OCI-LY7 (cell line): ENCODE measurements at regions not wholly inside any gene's neighbourhood (a gene's known extent, or its start where the extent isn't known, plus 50 kb on each side); places are given as distances from the start of the nearest gene placed in this dataset.

Experiments used
- BruUV-seq: library from RNA; stranded (reverse); fragments of 400-500 nt; replicated peaks from 2 replicates; lab custom pipeline; 2021; lab: Mats Ljungman, UMichigan
- CTCF ChIA-PET: fragments of 300-600 bp; sonication (Branson Sonifier 250); formaldehyde crosslinking; loops from one replicate; lab custom pipeline; 2022; ENCODE audit warnings: antibody characterized with exemption; ENCODE audit not compliant: unreplicated experiment; lab: Charles Lee
- POLR2A ChIA-PET: fragments of 300-600 bp; sonication (Branson Sonifier 250); formaldehyde crosslinking; loops from one replicate; lab custom pipeline; 2022; ENCODE audit warnings: antibody characterized with exemption; lab: Charles Lee
- DNase-seq: peaks from one replicate; pipeline ENCODE4 v3.0.0-alpha.2; 2015; ENCODE audit warnings: low spot score
- H2AFZ ChIP-seq: fragments of 200-600 bp; sonication (generic), shearing (Covaris generic); 2 replicates; pipeline ENCODE4 v1.6.1; 2014; ENCODE audit warnings: mild to moderate bottlenecking, antibody characterized with exemption, low read length, moderate library complexity
- H3K27ac ChIP-seq: fragments of 200-600 bp; sonication (generic); 2 replicates; pipeline ENCODE4 v1.5.1; 2014; ENCODE audit warnings: mixed run types, low read depth, mild to moderate bottlenecking, moderate library complexity, low read length, inconsistent platforms; ENCODE audit not compliant: poor library complexity, severe bottlenecking
- H3K36me3 ChIP-seq: fragments of 200-600 bp; sonication (generic); 2 replicates; pipeline ENCODE4 v1.6.1; 2014; ENCODE audit warnings: mild to moderate bottlenecking, antibody characterized with exemption, low read length, moderate library complexity, mixed read lengths; ENCODE audit not compliant: insufficient read depth
- H3K4me1 ChIP-seq: fragments of 200-600 bp; sonication (generic); 2 replicates; pipeline ENCODE4 v1.5.1; 2014; ENCODE audit warnings: mild to moderate bottlenecking, low read length; ENCODE audit not compliant: insufficient read depth, poor library complexity, severe bottlenecking
- H3K4me2 ChIP-seq: fragments of 200-600 bp; sonication (generic); 2 replicates; pipeline ENCODE4 v1.6.1; 2014; ENCODE audit warnings: mild to moderate bottlenecking, low read length
- H3K4me3 ChIP-seq: fragments of 200-600 bp; sonication (generic); 2 replicates; pipeline ENCODE4 v1.5.1; 2014; ENCODE audit warnings: mild to moderate bottlenecking, low read depth, low read length; ENCODE audit not compliant: poor library complexity, severe bottlenecking
- H3K79me2 ChIP-seq: fragments of 200-600 bp; sonication (generic); 2 replicates; pipeline ENCODE4 v1.6.1; 2016; ENCODE audit warnings: low read depth, mild to moderate bottlenecking, low read length, moderate library complexity, mixed read lengths; ENCODE audit not compliant: insufficient read depth
- H3K9me2 ChIP-seq: fragments of 200-600 bp; sonication (generic); 2 replicates; pipeline ENCODE4 v1.6.1; 2016; ENCODE audit warnings: mild to moderate bottlenecking, low read length, mixed read lengths; ENCODE audit not compliant: insufficient read depth
- H3K9me3 ChIP-seq: fragments of 200-600 bp; sonication (generic); 2 replicates; pipeline ENCODE4 v1.6.1; 2014; ENCODE audit warnings: mild to moderate bottlenecking, mixed run types, low read length, mixed read lengths
- H4K20me1 ChIP-seq: fragments of 200-600 bp; sonication (generic); 2 replicates; pipeline ENCODE4 v1.6.1; 2014; ENCODE audit warnings: mild to moderate bottlenecking, antibody characterized with exemption, low read length, moderate library complexity, mixed read lengths; ENCODE audit not compliant: insufficient read depth
- CTCF ChIP-seq: fragments of 200-600 bp; sonication (generic); conservative IDR thresholded peaks from 2 replicates; pipeline ENCODE4 v1.5.1; 2014; ENCODE audit warnings: mild to moderate bottlenecking, antibody characterized with exemption, low read length, moderate library complexity, mixed read lengths
- EZH2phosphoT487 ChIP-seq: fragments of 200-600 bp; sonication (generic); IDR thresholded peaks from 2 replicates; pipeline ENCODE4 v1.6.1; 2018; ENCODE audit warnings: low read depth, borderline replicate concordance, mild to moderate bottlenecking, mixed run types, antibody characterized with exemption, low read length, moderate library complexity, mixed read lengths
- intact Hi-C: fragments of 100-400 bp; cut with micrococcal nuclease; formaldehyde crosslinking; loops from one replicate; pipeline ENCODE4 v1.10.0; 2022; ENCODE audit not compliant: unreplicated experiment

- no peaks in the 10 kb centered on the region for H3K36me3 ChIP-seq
- H3K4me1 ChIP-seq, result no peaks in the 10 kb centered on the region
- no peak overlapping the region for H2AFZ ChIP-seq
- H4K20me1 ChIP-seq, result no peaks in the 10 kb centered on the region
- no peaks in the 10 kb centered on the region for H3K9me3 ChIP-seq
- ChIA-PET CTCF (no interaction called here), POLR2A (no interaction called here)
- no peaks in the 10 kb centered on the region for H3K79me2 ChIP-seq
- intact Hi-C loops, result no loop called here
- no peak overlapping the region for H3K4me2 ChIP-seq
- no peaks in the 10 kb centered on the region for H3K9me2 ChIP-seq
- DNase-seq, result no peak
- no TSS peak for BruUV-seq
- TF ChIP-seq EZH2phosphoT487, result no peak
- TF ChIP-seq CTCF, result no peak
- H3K4me3 ChIP-seq, result no peak overlapping the region
- H3K27ac ChIP-seq, result no peak overlapping the region
Measured at GRCh38 chr20:24124951-24125650, 136.5 kb upstream of the GGTLC1 start.

GRCh38 chr20:24124003-24124402 is 135.4 kb upstream of the GGTLC1 start:
- Histone ChIP-seq H3K9me3 (no peaks in the 10 kb centered on the region), H2AFZ (no peak overlapping the region), H3K4me1 (no peaks in the 10 kb centered on the region), H4K20me1 (no peaks in the 10 kb centered on the region), H3K36me3 (no peaks in the 10 kb centered on the region), H3K27ac (no peak overlapping the region), H3K79me2 (no peaks in the 10 kb centered on the region), H3K4me2 (no peak overlapping the region), H3K4me3 (no peak overlapping the region), H3K9me2 (no peaks in the 10 kb centered on the region)
- ChIA-PET POLR2A (no interaction called here), CTCF (no interaction called here)
- BruUV-seq, result no TSS peak
- intact Hi-C loops, result no loop called here
- DNase-seq, result no peak
- TF ChIP-seq CTCF (no peak), EZH2phosphoT487 (no peak)

GRCh38 chr20:24118441-24119175 is 130.0 kb upstream of the GGTLC1 start:
- no peaks in the 10 kb centered on the region for H3K4me1 ChIP-seq
- H3K4me3 ChIP-seq, result no peak overlapping the region
- H3K79me2 ChIP-seq, result no peaks in the 10 kb centered on the region
- DNase-seq, result no peak
- no peak for TF ChIP-seq CTCF
- TF ChIP-seq EZH2phosphoT487, result no peak
- no peak overlapping the region for H3K27ac ChIP-seq
- ChIA-PET POLR2A (no interaction called here), CTCF (interaction anchor here (0.6 kb wide), 1 partner anchor 315 kb away, joined by 3 read pairs; no protein-coding TSS in a partner anchor)
- no peak overlapping the region for H2AFZ ChIP-seq
- no peak overlapping the region for H3K4me2 ChIP-seq
- BruUV-seq, result no TSS peak
- intact Hi-C loops, result no loop called here
- H4K20me1 ChIP-seq, result no peaks in the 10 kb centered on the region
- no peaks in the 10 kb centered on the region for H3K9me3 ChIP-seq
- H3K9me2 ChIP-seq, result no peaks in the 10 kb centered on the region
- no peaks in the 10 kb centered on the region for H3K36me3 ChIP-seq
